H1 (cell line): ENCODE measurements at regions not wholly inside any gene's neighbourhood (a gene's known extent, or its start where the extent isn't known, plus 50 kb on each side); places are given as distances from the start of the nearest gene placed in this dataset.

Experiments used
- BCL11A ChIP-seq, 2 experiments: IDR thresholded peaks; one replicate each; pipeline ENCODE4 v1.6.1; 2011; ENCODE audit warnings: low read depth in 2 of 2, low read length in 2 of 2, mild to moderate bottlenecking in 2 of 2
- BRCA1 ChIP-seq: IDR thresholded peaks from 2 replicates; pipeline ENCODE4 v1.6.1; 2012; ENCODE audit warnings: low read depth, low read length, improper control_type of control experiment
- EP300 ChIP-seq, 2 experiments: IDR thresholded peaks; 1 replicate in 1 of 2; 2 replicates in 1 of 2; pipeline ENCODE4 v1.6.1; 2011 to 2012; ENCODE audit warnings: low read depth in 2 of 2, low read length in 2 of 2, mild to moderate bottlenecking in 2 of 2, borderline replicate concordance in 1 of 2, inconsistent platforms in 1 of 2, moderate library complexity in 1 of 2
- GABPA ChIP-seq: IDR thresholded peaks from 2 replicates; pipeline ENCODE4 v1.6.1; 2011; ENCODE audit warnings: mild to moderate bottlenecking, low read length, moderate library complexity, borderline replicate concordance; ENCODE audit not compliant: insufficient read depth
- PHF8 ChIP-seq: fragments of 200-600 bp; sonication (generic); conservative IDR thresholded peaks from 2 replicates; pipeline ENCODE4 v1.7.1; 2012; ENCODE audit warnings: low read depth, mild to moderate bottlenecking, inconsistent platforms, low read length, moderate library complexity
- POU5F1 ChIP-seq: IDR thresholded peaks from 2 replicates; pipeline ENCODE4 v1.6.1; 2011; ENCODE audit warnings: low read depth, mild to moderate bottlenecking, low read length, moderate library complexity
- RBBP5 ChIP-seq: IDR thresholded peaks from 2 replicates; pipeline ENCODE4 v1.7.1; 2012; ENCODE audit warnings: low read depth, mild to moderate bottlenecking, inconsistent platforms, low read length, moderate library complexity, borderline replicate concordance
- TF ChIP-seq, protein P1 (sequence below): IDR thresholded peaks from 2 replicates; pipeline ENCODE4 v1.6.1; 2011; ENCODE audit warnings: low read length, improper control_type of control experiment

DNA sequence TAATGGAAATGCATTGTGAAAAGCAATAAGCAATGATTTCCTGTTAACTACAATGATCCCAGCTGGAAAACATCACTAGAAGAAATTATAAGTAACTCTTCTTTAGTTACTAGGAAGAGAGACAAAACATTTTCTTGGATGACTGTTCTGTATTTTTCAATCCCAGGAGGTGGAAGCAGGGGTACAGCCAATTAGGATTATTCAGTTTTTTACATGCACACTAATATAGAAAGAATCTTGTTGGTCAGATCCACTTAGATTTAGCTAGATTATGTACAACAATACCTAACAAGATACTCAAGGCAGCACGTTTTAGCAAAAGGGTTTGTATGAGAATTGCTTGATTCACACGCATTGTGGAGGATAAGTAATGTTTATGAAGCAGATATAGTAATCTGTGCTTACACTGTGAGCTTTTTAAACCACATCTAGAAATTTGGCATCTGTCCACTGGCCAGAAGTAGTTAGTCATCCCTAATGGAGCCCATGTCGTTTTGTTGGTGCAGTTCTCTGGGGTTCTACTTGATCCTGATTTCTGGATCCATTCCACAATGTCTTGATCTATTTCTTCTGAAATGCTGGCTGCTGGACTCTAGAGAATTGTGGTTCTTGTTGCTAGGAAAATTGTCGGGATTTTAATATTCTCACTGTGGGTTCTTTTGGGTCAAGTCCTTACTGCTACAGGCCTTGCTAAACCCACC, 199.7 kb downstream of the ADCYAP1 start (continued):
- TF ChIP-seq, protein P1, sequence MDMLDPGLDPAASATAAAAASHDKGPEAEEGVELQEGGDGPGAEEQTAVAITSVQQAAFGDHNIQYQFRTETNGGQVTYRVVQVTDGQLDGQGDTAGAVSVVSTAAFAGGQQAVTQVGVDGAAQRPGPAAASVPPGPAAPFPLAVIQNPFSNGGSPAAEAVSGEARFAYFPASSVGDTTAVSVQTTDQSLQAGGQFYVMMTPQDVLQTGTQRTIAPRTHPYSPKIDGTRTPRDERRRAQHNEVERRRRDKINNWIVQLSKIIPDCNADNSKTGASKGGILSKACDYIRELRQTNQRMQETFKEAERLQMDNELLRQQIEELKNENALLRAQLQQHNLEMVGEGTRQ, result no peak
- TF ChIP-seq BCL11A (IDR thresholded peaks at IDR 0.05; ENCODE audit: low read depth in 2 of 2, low read length in 2 of 2) (no peak), POU5F1 (no peak), BRCA1 (no peak), GABPA (no peak), RBBP5 (no peak), EP300 (IDR thresholded peaks at IDR 0.05; ENCODE audit: borderline replicate concordance in 1 of 2, low read depth in 2 of 2, low read length in 2 of 2) (no peak), PHF8 (no peak)
